H1 (cell line): ENCODE measurements at regions not wholly inside any gene's neighbourhood (a gene's known extent, or its start where the extent isn't known, plus 50 kb on each side); places are given as distances from the start of the nearest gene placed in this dataset.

Source experiments
- SP2 ChIP-seq: IDR thresholded peaks from 2 replicates; pipeline ENCODE4 v1.6.1; 2012; ENCODE audit warnings: mild to moderate bottlenecking, low read length, inconsistent platforms
- TF ChIP-seq, protein P1 (sequence below): fragments of 300-600 bp; sonication (generic); IDR thresholded peaks from 2 replicates; pipeline ENCODE4 v1.7.1; 2012; ENCODE audit warnings: low read length, moderate library complexity, mild to moderate bottlenecking, inconsistent platforms; ENCODE audit not compliant: insufficient replicate concordance

DNA sequence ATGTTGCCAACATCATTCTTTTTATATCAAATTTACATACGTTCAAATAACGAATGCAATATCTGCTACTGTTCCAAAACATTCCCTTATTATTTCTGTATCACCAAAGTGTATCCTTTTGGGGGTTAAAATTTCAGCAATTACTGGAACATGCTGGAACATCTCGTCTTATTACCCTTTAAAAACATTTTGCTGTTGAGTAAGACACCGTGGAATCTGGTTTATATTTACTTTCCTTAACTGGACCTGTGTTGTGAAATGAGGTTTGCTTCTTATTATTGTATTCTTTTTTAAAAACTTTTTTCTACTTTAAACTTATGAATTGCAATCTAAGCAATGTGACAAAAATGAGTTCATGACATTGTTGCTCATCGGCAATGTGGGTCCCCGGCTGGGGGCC, 87.4 kb upstream of the PTPRM start (continued):
- TF ChIP-seq, protein P1, sequence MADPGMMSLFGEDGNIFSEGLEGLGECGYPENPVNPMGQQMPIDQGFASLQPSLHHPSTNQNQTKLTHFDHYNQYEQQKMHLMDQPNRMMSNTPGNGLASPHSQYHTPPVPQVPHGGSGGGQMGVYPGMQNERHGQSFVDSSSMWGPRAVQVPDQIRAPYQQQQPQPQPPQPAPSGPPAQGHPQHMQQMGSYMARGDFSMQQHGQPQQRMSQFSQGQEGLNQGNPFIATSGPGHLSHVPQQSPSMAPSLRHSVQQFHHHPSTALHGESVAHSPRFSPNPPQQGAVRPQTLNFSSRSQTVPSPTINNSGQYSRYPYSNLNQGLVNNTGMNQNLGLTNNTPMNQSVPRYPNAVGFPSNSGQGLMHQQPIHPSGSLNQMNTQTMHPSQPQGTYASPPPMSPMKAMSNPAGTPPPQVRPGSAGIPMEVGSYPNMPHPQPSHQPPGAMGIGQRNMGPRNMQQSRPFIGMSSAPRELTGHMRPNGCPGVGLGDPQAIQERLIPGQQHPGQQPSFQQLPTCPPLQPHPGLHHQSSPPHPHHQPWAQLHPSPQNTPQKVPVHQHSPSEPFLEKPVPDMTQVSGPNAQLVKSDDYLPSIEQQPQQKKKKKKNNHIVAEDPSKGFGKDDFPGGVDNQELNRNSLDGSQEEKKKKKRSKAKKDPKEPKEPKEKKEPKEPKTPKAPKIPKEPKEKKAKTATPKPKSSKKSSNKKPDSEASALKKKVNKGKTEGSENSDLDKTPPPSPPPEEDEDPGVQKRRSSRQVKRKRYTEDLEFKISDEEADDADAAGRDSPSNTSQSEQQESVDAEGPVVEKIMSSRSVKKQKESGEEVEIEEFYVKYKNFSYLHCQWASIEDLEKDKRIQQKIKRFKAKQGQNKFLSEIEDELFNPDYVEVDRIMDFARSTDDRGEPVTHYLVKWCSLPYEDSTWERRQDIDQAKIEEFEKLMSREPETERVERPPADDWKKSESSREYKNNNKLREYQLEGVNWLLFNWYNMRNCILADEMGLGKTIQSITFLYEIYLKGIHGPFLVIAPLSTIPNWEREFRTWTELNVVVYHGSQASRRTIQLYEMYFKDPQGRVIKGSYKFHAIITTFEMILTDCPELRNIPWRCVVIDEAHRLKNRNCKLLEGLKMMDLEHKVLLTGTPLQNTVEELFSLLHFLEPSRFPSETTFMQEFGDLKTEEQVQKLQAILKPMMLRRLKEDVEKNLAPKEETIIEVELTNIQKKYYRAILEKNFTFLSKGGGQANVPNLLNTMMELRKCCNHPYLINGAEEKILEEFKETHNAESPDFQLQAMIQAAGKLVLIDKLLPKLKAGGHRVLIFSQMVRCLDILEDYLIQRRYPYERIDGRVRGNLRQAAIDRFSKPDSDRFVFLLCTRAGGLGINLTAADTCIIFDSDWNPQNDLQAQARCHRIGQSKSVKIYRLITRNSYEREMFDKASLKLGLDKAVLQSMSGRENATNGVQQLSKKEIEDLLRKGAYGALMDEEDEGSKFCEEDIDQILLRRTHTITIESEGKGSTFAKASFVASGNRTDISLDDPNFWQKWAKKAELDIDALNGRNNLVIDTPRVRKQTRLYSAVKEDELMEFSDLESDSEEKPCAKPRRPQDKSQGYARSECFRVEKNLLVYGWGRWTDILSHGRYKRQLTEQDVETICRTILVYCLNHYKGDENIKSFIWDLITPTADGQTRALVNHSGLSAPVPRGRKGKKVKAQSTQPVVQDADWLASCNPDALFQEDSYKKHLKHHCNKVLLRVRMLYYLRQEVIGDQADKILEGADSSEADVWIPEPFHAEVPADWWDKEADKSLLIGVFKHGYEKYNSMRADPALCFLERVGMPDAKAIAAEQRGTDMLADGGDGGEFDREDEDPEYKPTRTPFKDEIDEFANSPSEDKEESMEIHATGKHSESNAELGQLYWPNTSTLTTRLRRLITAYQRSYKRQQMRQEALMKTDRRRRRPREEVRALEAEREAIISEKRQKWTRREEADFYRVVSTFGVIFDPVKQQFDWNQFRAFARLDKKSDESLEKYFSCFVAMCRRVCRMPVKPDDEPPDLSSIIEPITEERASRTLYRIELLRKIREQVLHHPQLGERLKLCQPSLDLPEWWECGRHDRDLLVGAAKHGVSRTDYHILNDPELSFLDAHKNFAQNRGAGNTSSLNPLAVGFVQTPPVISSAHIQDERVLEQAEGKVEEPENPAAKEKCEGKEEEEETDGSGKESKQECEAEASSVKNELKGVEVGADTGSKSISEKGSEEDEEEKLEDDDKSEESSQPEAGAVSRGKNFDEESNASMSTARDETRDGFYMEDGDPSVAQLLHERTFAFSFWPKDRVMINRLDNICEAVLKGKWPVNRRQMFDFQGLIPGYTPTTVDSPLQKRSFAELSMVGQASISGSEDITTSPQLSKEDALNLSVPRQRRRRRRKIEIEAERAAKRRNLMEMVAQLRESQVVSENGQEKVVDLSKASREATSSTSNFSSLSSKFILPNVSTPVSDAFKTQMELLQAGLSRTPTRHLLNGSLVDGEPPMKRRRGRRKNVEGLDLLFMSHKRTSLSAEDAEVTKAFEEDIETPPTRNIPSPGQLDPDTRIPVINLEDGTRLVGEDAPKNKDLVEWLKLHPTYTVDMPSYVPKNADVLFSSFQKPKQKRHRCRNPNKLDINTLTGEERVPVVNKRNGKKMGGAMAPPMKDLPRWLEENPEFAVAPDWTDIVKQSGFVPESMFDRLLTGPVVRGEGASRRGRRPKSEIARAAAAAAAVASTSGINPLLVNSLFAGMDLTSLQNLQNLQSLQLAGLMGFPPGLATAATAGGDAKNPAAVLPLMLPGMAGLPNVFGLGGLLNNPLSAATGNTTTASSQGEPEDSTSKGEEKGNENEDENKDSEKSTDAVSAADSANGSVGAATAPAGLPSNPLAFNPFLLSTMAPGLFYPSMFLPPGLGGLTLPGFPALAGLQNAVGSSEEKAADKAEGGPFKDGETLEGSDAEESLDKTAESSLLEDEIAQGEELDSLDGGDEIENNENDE, result no peak
- TF ChIP-seq SP2, result no peak
- TF ChIP-seq, all 59 proteins: peak for 0
